ENCODE measurements at regions not wholly inside any gene's neighbourhood (a gene's known extent, or its start where the extent isn't known, plus 50 kb on each side); places are given as distances from the start of the nearest gene placed in this dataset.

- Histone ChIP-seq H3K27me3 (ENCODE audit: control insufficient read depth, insufficient read depth, low read length) (peaks cover 4% of the 10 kb centered on the region), H3K4me3 (replicated peaks in 1 of 4; ENCODE audit: control extremely low read depth in 1 of 4, insufficient read depth in 1 of 4, low read depth in 3 of 4, low read length in 4 of 4) (no peak overlapping the region), H3K36me3 (ENCODE audit: control insufficient read depth, insufficient read depth, low read length) (no peaks in the 10 kb centered on the region), H4K20me1 (ENCODE audit: control insufficient read depth, extremely low read depth, insufficient read depth, low read length) (no peaks in the 10 kb centered on the region), H3K4me2 (ENCODE audit: extremely low read depth, insufficient read depth, low read length) (no peak overlapping the region), H3K4me1 (ENCODE audit: control insufficient read depth, extremely low read depth, insufficient read depth, low read length) (no peaks in the 10 kb centered on the region), H3K27ac (ENCODE audit: insufficient read depth, low read length) (no peak overlapping the region), H3K79me2 (ENCODE audit: control insufficient read depth, insufficient read depth, low read length) (no peaks in the 10 kb centered on the region), H3K9me3 (ENCODE audit: control insufficient read depth, insufficient read depth, low read depth, low read length) (no peaks in the 10 kb centered on the region), H2AFZ (ENCODE audit: low read length) (no peak overlapping the region), H3K9ac (ENCODE audit: insufficient read depth, low read length) (no peak overlapping the region)
- no peak for DNase-seq (ENCODE audit: low read depth in 2 of 2)
- TF ChIP-seq, protein P1, sequence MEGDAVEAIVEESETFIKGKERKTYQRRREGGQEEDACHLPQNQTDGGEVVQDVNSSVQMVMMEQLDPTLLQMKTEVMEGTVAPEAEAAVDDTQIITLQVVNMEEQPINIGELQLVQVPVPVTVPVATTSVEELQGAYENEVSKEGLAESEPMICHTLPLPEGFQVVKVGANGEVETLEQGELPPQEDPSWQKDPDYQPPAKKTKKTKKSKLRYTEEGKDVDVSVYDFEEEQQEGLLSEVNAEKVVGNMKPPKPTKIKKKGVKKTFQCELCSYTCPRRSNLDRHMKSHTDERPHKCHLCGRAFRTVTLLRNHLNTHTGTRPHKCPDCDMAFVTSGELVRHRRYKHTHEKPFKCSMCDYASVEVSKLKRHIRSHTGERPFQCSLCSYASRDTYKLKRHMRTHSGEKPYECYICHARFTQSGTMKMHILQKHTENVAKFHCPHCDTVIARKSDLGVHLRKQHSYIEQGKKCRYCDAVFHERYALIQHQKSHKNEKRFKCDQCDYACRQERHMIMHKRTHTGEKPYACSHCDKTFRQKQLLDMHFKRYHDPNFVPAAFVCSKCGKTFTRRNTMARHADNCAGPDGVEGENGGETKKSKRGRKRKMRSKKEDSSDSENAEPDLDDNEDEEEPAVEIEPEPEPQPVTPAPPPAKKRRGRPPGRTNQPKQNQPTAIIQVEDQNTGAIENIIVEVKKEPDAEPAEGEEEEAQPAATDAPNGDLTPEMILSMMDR (conservative IDR thresholded peaks at IDR 0.05 in 1 of 2, IDR thresholded peaks at IDR 0.05 in 1 of 2; ENCODE audit: low read depth in 1 of 2, low read length in 2 of 2), result no peak
Observed at GRCh38 chr1:25100151-25100833, 132.0 kb downstream of the SYF2 start.

DNA sequence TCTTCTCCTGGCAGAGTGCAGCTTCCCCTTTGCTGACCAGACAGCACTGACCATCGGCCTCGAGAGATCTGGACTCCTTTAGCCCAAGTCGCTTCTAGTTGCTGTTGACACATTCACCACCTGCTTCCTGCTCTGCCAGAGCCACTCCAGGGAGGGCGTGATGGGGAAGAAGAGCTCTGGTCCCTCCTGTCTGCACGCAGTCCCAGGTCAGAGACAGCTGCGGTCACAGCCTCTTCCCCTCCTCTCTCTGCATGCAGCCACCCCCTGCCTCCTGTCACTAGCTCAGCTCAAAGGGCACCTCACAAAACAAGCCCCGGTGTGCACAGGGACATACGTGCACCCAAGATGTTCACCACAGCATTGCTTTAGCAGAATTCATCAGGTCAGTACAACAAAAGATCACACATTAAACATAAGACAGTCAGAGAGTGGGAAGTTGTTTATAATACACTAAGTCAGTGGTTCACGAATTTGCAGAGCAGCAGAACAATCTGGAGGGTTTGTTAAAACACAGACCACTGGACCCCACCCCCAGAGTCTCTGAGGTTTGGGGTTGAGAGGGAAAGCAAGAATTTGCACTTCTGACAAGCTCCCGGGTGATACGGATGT is 132.9 kb downstream of the SYF2 start:
- no peaks in the 10 kb centered on the region for H3K4me1 ChIP-seq (ENCODE audit: control insufficient read depth, extremely low read depth, insufficient read depth, low read length)
- H2AFZ ChIP-seq (ENCODE audit: low read length), result no peak overlapping the region
- TF ChIP-seq EZH2 (IDR thresholded peaks at IDR 0.05; ENCODE audit: low read length, missing control alignments), result no peak
- TF ChIP-seq, protein P1 (conservative IDR thresholded peaks at IDR 0.05 in 1 of 2, IDR thresholded peaks at IDR 0.05 in 1 of 2; ENCODE audit: low read depth in 1 of 2, low read length in 2 of 2), result no peak
- no peak overlapping the region for H3K9ac ChIP-seq (ENCODE audit: insufficient read depth, low read length)
- no peaks in the 10 kb centered on the region for H3K36me3 ChIP-seq (ENCODE audit: control insufficient read depth, insufficient read depth, low read length)
- peaks cover 4% of the 10 kb centered on the region for H3K27me3 ChIP-seq (ENCODE audit: control insufficient read depth, insufficient read depth, low read length)
- no peaks in the 10 kb centered on the region for H3K79me2 ChIP-seq (ENCODE audit: control insufficient read depth, insufficient read depth, low read length)
- no peaks in the 10 kb centered on the region for H4K20me1 ChIP-seq (ENCODE audit: control insufficient read depth, extremely low read depth, insufficient read depth, low read length)
- no peak overlapping the region for H3K4me2 ChIP-seq (ENCODE audit: extremely low read depth, insufficient read depth, low read length)
- peak in 1 of 2 donors; percentile 10 for DNase-seq (ENCODE audit: low read depth in 2 of 2)
- H3K9me3 ChIP-seq (ENCODE audit: control insufficient read depth, insufficient read depth, low read depth, low read length), result no peaks in the 10 kb centered on the region
- no peak overlapping the region for H3K27ac ChIP-seq (ENCODE audit: insufficient read depth, low read length)
- no peak overlapping the region for H3K4me3 ChIP-seq (replicated peaks in 1 of 4; ENCODE audit: control extremely low read depth in 1 of 4, insufficient read depth in 1 of 4, low read depth in 3 of 4, low read length in 4 of 4)

GRCh38 chr1:25098717-25099116 is 133.6 kb downstream of the SYF2 start:
- H3K4me2 ChIP-seq (ENCODE audit: extremely low read depth, insufficient read depth, low read length), result no peak overlapping the region
- H3K4me3 ChIP-seq (replicated peaks in 1 of 4; ENCODE audit: control extremely low read depth in 1 of 4, insufficient read depth in 1 of 4, low read depth in 3 of 4, low read length in 4 of 4), result no peak overlapping the region
- H3K4me1 ChIP-seq (ENCODE audit: control insufficient read depth, extremely low read depth, insufficient read depth, low read length), result no peaks in the 10 kb centered on the region
- H3K27ac ChIP-seq (ENCODE audit: insufficient read depth, low read length), result no peak overlapping the region
- no peak overlapping the region for H2AFZ ChIP-seq (ENCODE audit: low read length)
- no peaks in the 10 kb centered on the region for H3K79me2 ChIP-seq (ENCODE audit: control insufficient read depth, insufficient read depth, low read length)
- H4K20me1 ChIP-seq (ENCODE audit: control insufficient read depth, extremely low read depth, insufficient read depth, low read length), result no peaks in the 10 kb centered on the region
- no peak overlapping the region for H3K9ac ChIP-seq (ENCODE audit: insufficient read depth, low read length)
- no peaks in the 10 kb centered on the region for H3K9me3 ChIP-seq (ENCODE audit: control insufficient read depth, insufficient read depth, low read depth, low read length)
- TF ChIP-seq EZH2 (IDR thresholded peaks at IDR 0.05; ENCODE audit: low read length, missing control alignments), result no peak
- TF ChIP-seq, protein P1 (conservative IDR thresholded peaks at IDR 0.05 in 1 of 2, IDR thresholded peaks at IDR 0.05 in 1 of 2; ENCODE audit: low read depth in 1 of 2, low read length in 2 of 2), result no peak
- DNase-seq (ENCODE audit: low read depth in 2 of 2), result peak in 1 of 2 donors; percentile 30
- H3K36me3 ChIP-seq (ENCODE audit: control insufficient read depth, insufficient read depth, low read length), result no peaks in the 10 kb centered on the region
- H3K27me3 ChIP-seq (ENCODE audit: control insufficient read depth, insufficient read depth, low read length), result peaks cover 5% of the 10 kb centered on the region
